ENCODE measurements at regions not wholly inside any gene's neighbourhood (a gene's known extent, or its start where the extent isn't known, plus 50 kb on each side); places are given as distances from the start of the nearest gene placed in this dataset.
"Not testable (repeated sequence)": the region's sequence is repeated elsewhere in the genome, so short reads cannot be mapped to it uniquely, and the experiment has no call there.

- Histone ChIP-seq H3K27me3 (ENCODE audit: control insufficient read depth, insufficient read depth, low read length) (peaks cover 2% of the 10 kb centered on the region), H3K4me3 (ENCODE audit: low read depth, low read length) (no peak overlapping the region), H3K36me3 (ENCODE audit: control insufficient read depth, insufficient read depth, low read length) (no peaks in the 10 kb centered on the region)
- ChIA-PET POLR2A (no interaction called here), CTCF (interaction anchor here (1.2 to 2.4 kb wide), 5 partner anchors 11 to 446 kb away, joined by 3 to 5 read pairs (median 5); no protein-coding TSS in a partner anchor)
- no peak for TF ChIP-seq CTCF (IDR thresholded peaks at IDR 0.05; ENCODE audit: insufficient read depth, low read depth, low read length)
- DNase-seq (ENCODE audit: low read depth), result no peak
Measured at GRCh38 chr2:176573612-176574483, 304.6 kb downstream of the MTX2 start.

- no peak for TF ChIP-seq CTCF (IDR thresholded peaks at IDR 0.05; ENCODE audit: insufficient read depth, low read depth, low read length)
- Histone ChIP-seq H3K4me3 (ENCODE audit: low read depth, low read length) (no peak overlapping the region), H3K27me3 (ENCODE audit: control insufficient read depth, insufficient read depth, low read length) (peaks cover 2% of the 10 kb centered on the region), H3K36me3 (ENCODE audit: control insufficient read depth, insufficient read depth, low read length) (no peaks in the 10 kb centered on the region)
- POLR2A ChIA-PET, result no interaction called here
- DNase-seq (ENCODE audit: low read depth), result no peak
- CTCF ChIA-PET, result interaction anchor here (1.2 to 2.4 kb wide), 4 partner anchors 11 to 447 kb away, joined by 3 to 5 read pairs (median 5); no protein-coding TSS in a partner anchor
Measured at GRCh38 chr2:176574484-176575236, 305.4 kb downstream of the MTX2 start.

GRCh38 chr2:176575237-176575744 lies 306.0 kb downstream of the MTX2 start:
- no peak for DNase-seq (ENCODE audit: low read depth)
- ChIA-PET POLR2A (no interaction called here), CTCF (interaction anchor here (1.4 to 2.4 kb wide), 3 partner anchors 10 to 21 kb away, joined by 5 read pairs; no protein-coding TSS in a partner anchor)
- Histone ChIP-seq H3K27me3 (ENCODE audit: control insufficient read depth, insufficient read depth, low read length) (peaks cover 2% of the 10 kb centered on the region), H3K36me3 (ENCODE audit: control insufficient read depth, insufficient read depth, low read length) (no peaks in the 10 kb centered on the region), H3K4me3 (ENCODE audit: low read depth, low read length) (no peak overlapping the region)
- no peak for TF ChIP-seq CTCF (IDR thresholded peaks at IDR 0.05; ENCODE audit: insufficient read depth, low read depth, low read length)

- Histone ChIP-seq H3K4me3 (ENCODE audit: low read depth, low read length) (no peak overlapping the region), H3K36me3 (ENCODE audit: control insufficient read depth, insufficient read depth, low read length) (no peaks in the 10 kb centered on the region), H3K27me3 (ENCODE audit: control insufficient read depth, insufficient read depth, low read length) (peaks cover 2% of the 10 kb centered on the region)
- no peak for DNase-seq (ENCODE audit: low read depth)
- CTCF ChIA-PET, result no interaction called here
- no peak for TF ChIP-seq CTCF (IDR thresholded peaks at IDR 0.05; ENCODE audit: insufficient read depth, low read depth, low read length)
- POLR2A ChIA-PET, result no interaction called here
Measured at GRCh38 chr2:176577054-176577453, 307.8 kb downstream of the MTX2 start.

- H3K4me3 ChIP-seq (ENCODE audit: low read depth, low read length); POLR2A ChIA-PET; CTCF ChIA-PET; DNase-seq (ENCODE audit: low read depth); H3K27me3 ChIP-seq (ENCODE audit: control insufficient read depth, insufficient read depth, low read length); H3K36me3 ChIP-seq (ENCODE audit: control insufficient read depth, insufficient read depth, low read length): not testable (repeated sequence)
Measured at GRCh38 chr2:176578292-176578691, 309.1 kb downstream of the MTX2 start.
